Parathyroid adenoma (tissue), 2 donors: ENCODE measurements at regions not wholly inside any gene's neighbourhood (a gene's known extent, or its start where the extent isn't known, plus 50 kb on each side); places are given as distances from the start of the nearest gene placed in this dataset.

Source experiments
- H2AFZ ChIP-seq: fragments of 300-600 bp; sonication (generic); one replicate; pipeline ENCODE4 v1.7.0; 2017; ENCODE audit warnings: antibody characterized with exemption, mild to moderate bottlenecking
- H3K27ac ChIP-seq: fragments of 300-600 bp; sonication (generic); one replicate; pipeline ENCODE4 v1.7.0; 2017
- H3K27me3 ChIP-seq: fragments of 300-600 bp; sonication (generic); one replicate; pipeline ENCODE4 v1.7.0; 2017; ENCODE audit warnings: low read length; ENCODE audit not compliant: control insufficient read depth, insufficient read depth
- H3K36me3 ChIP-seq: fragments of 300-600 bp; sonication (generic); one replicate; pipeline ENCODE4 v1.7.0; 2017; ENCODE audit warnings: low read length; ENCODE audit not compliant: control insufficient read depth, insufficient read depth
- H3K4me1 ChIP-seq: fragments of 300-600 bp; sonication (generic); one replicate; pipeline ENCODE4 v1.7.0; 2017; ENCODE audit warnings: control low read depth
- H3K4me2 ChIP-seq: fragments of 300-600 bp; sonication (generic); one replicate; pipeline ENCODE4 v1.7.0; 2017; ENCODE audit warnings: low read length
- H3K4me3 ChIP-seq: fragments of 300-600 bp; sonication (generic); one replicate; pipeline ENCODE4 v1.7.0; 2017; ENCODE audit warnings: low read depth, low read length
- H3K79me2 ChIP-seq: fragments of 300-600 bp; sonication (generic); one replicate; pipeline ENCODE4 v1.7.0; 2017; ENCODE audit warnings: control low read depth
- H3K9ac ChIP-seq: fragments of 300-600 bp; sonication (generic); one replicate; pipeline ENCODE4 v1.7.0; 2017; ENCODE audit warnings: mild to moderate bottlenecking
- H3K9me3 ChIP-seq: fragments of 300-600 bp; sonication (generic); one replicate; pipeline ENCODE4 v1.7.0; 2017; ENCODE audit warnings: low read length; ENCODE audit not compliant: control insufficient read depth
- CTCF ChIP-seq: fragments of 300-600 bp; sonication (generic); IDR thresholded peaks from one replicate; pipeline ENCODE4 v1.7.0; 2017; ENCODE audit warnings: antibody characterized with exemption, mild to moderate bottlenecking
- donor health status: primary hyperparathyroidism.

GRCh38 chr18:23311351-23312121, 141.6 kb upstream of the RIOK3 start:
- Histone ChIP-seq H3K9ac (no peak overlapping the region), H3K27me3 (no peaks in the 10 kb centered on the region), H3K4me3 (no peak overlapping the region), H3K27ac (no peak overlapping the region), H3K4me2 (no peak overlapping the region), H3K36me3 (no peaks in the 10 kb centered on the region), H3K4me1 (no peaks in the 10 kb centered on the region), H3K79me2 (no peaks in the 10 kb centered on the region), H3K9me3 (no peaks in the 10 kb centered on the region), H2AFZ (no peak overlapping the region)
- TF ChIP-seq CTCF: no peak

- no peak overlapping the region for H3K9ac ChIP-seq
- H2AFZ ChIP-seq: no peak overlapping the region
- no peak overlapping the region for H3K27ac ChIP-seq
- no peaks in the 10 kb centered on the region for H3K4me1 ChIP-seq
- H3K27me3 ChIP-seq: no peaks in the 10 kb centered on the region
- no peak overlapping the region for H3K4me3 ChIP-seq
- no peak overlapping the region for H3K4me2 ChIP-seq
- no peaks in the 10 kb centered on the region for H3K36me3 ChIP-seq
- TF ChIP-seq CTCF: no peak
- no peaks in the 10 kb centered on the region for H3K9me3 ChIP-seq
- H3K79me2 ChIP-seq: no peaks in the 10 kb centered on the region
Measured at GRCh38 chr18:23313379-23313778, 139.7 kb upstream of the RIOK3 start.

- Histone ChIP-seq H3K4me1 (no peaks in the 10 kb centered on the region), H3K4me2 (no peak overlapping the region), H3K9ac (no peak overlapping the region), H3K9me3 (no peaks in the 10 kb centered on the region), H3K36me3 (no peaks in the 10 kb centered on the region), H3K79me2 (no peaks in the 10 kb centered on the region), H3K4me3 (no peak overlapping the region), H3K27ac (no peak overlapping the region), H3K27me3 (no peaks in the 10 kb centered on the region), H2AFZ (no peak overlapping the region)
- no peak for TF ChIP-seq CTCF
Measured at GRCh38 chr18:23314672-23315071, 138.4 kb upstream of the RIOK3 start.

- H3K36me3 ChIP-seq: no peaks in the 10 kb centered on the region
- no peaks in the 10 kb centered on the region for H3K27me3 ChIP-seq
- H3K79me2 ChIP-seq: no peaks in the 10 kb centered on the region
- no peak for TF ChIP-seq CTCF
- H3K9me3 ChIP-seq: no peaks in the 10 kb centered on the region
- H3K4me2 ChIP-seq: no peak overlapping the region
- no peaks in the 10 kb centered on the region for H3K4me1 ChIP-seq
- no peak overlapping the region for H3K27ac ChIP-seq
- H2AFZ ChIP-seq: no peak overlapping the region
- no peak overlapping the region for H3K4me3 ChIP-seq
- H3K9ac ChIP-seq: no peak overlapping the region
Measured at GRCh38 chr18:23316316-23316715, 136.8 kb upstream of the RIOK3 start.

- Histone ChIP-seq H3K4me3 (no peak overlapping the region), H3K9me3 (no peaks in the 10 kb centered on the region), H3K9ac (no peak overlapping the region), H3K4me1 (no peaks in the 10 kb centered on the region), H3K79me2 (no peaks in the 10 kb centered on the region), H3K27me3 (no peaks in the 10 kb centered on the region), H3K27ac (no peak overlapping the region), H3K36me3 (no peaks in the 10 kb centered on the region), H2AFZ (no peak overlapping the region), H3K4me2 (no peak overlapping the region)
- TF ChIP-seq CTCF: no peak
Measured at GRCh38 chr18:23316988-23317387, 136.1 kb upstream of the RIOK3 start.
